PC-9 (cell line): ENCODE measurements at regions not wholly inside any gene's neighbourhood (a gene's known extent, or its start where the extent isn't known, plus 50 kb on each side); places are given as distances from the start of the nearest gene placed in this dataset.

Experiments
- BruUV-seq: library from RNA; stranded (reverse); fragments of 400-500 nt; replicated peaks from 2 replicates; lab custom pipeline; 2021; lab: Mats Ljungman, UMichigan
- CTCF ChIA-PET: fragments of 300-600 bp; sonication (Branson Sonifier 250); formaldehyde crosslinking; loops from one replicate; lab custom pipeline; 2022; ENCODE audit warnings: antibody characterized with exemption; lab: Charles Lee
- POLR2A ChIA-PET: fragments of 300-600 bp; sonication (Branson Sonifier 250); formaldehyde crosslinking; loops from one replicate; lab custom pipeline; 2022; ENCODE audit warnings: antibody characterized with exemption; ENCODE audit not compliant: unreplicated experiment; lab: Charles Lee
- DNase-seq, 2 experiments: peaks; one replicate each; pipeline versions ENCODE4 v3.0.0 to v3.0.0-alpha.2; 2015 to 2022; ENCODE audit warnings: mixed read lengths in 1 of 2
- H2AFZ ChIP-seq: fragments of 200-600 bp; sonication (generic); 2 replicates; pipeline ENCODE4 v1.8.1; 2017; ENCODE audit warnings: antibody characterized with exemption
- H3F3A ChIP-seq: fragments of 200-600 bp; sonication (generic); 2 replicates; pipeline ENCODE4 v1.8.1; 2017; ENCODE audit warnings: antibody characterized with exemption, mild to moderate bottlenecking, low read depth; ENCODE audit not compliant: insufficient read depth
- H3K27ac ChIP-seq: fragments of 200-600 bp; sonication (generic); 2 replicates; pipeline ENCODE4 v1.6.1; 2016; ENCODE audit warnings: mixed run types
- H3K27me3 ChIP-seq: fragments of 200-600 bp; sonication (generic); 2 replicates; pipeline ENCODE4 v1.6.1; 2016; ENCODE audit warnings: low read depth, mixed run types; ENCODE audit not compliant: insufficient read depth
- H3K36me3 ChIP-seq: fragments of 200-600 bp; sonication (generic); 2 replicates; pipeline ENCODE4 v1.6.1; 2016; ENCODE audit warnings: low read depth, mixed run types
- H3K4me1 ChIP-seq: fragments of 200-600 bp; sonication (generic); replicated peaks from 2 replicates; pipeline ENCODE4 v1.6.1; 2016; ENCODE audit warnings: mixed run types; ENCODE audit not compliant: insufficient read depth
- H3K4me2 ChIP-seq: fragments of 200-600 bp; sonication (generic); 2 replicates; pipeline ENCODE4 v1.6.1; 2017; ENCODE audit warnings: mixed run types
- H3K4me3 ChIP-seq: fragments of 200-600 bp; sonication (generic); 2 replicates; pipeline ENCODE4 v1.6.1; 2016; ENCODE audit warnings: mixed run types
- H3K79me2 ChIP-seq: fragments of 200-600 bp; sonication (generic); 2 replicates; pipeline ENCODE4 v1.6.1; 2017; ENCODE audit warnings: low read depth, mixed run types
- H3K9me2 ChIP-seq: fragments of 200-600 bp; sonication (generic); 2 replicates; pipeline ENCODE4 v1.8.1; 2017; ENCODE audit warnings: mild to moderate bottlenecking; ENCODE audit not compliant: insufficient read depth
- H3K9me3 ChIP-seq: fragments of 200-600 bp; sonication (generic); 2 replicates; pipeline ENCODE4 v1.8.1; 2016; ENCODE audit warnings: low read depth; ENCODE audit not compliant: insufficient read depth
- H4K20me1 ChIP-seq: fragments of 200-600 bp; sonication (generic); 2 replicates; pipeline ENCODE4 v1.8.1; 2017; ENCODE audit not compliant: insufficient read depth
- CTCF ChIP-seq: fragments of 200-600 bp; sonication (generic); conservative IDR thresholded peaks from 2 replicates; pipeline ENCODE4 v1.6.1; 2017; ENCODE audit warnings: mixed run types, antibody characterized with exemption, mild to moderate bottlenecking, moderate library complexity
- EZH2 ChIP-seq: fragments of 200-600 bp; sonication (generic); IDR thresholded peaks from 2 replicates; pipeline ENCODE4 v1.8.0; 2017; ENCODE audit warnings: antibody characterized with exemption, low read depth
- intact Hi-C: fragments of 100-400 bp; cut with micrococcal nuclease; formaldehyde crosslinking; loops from one replicate; pipeline ENCODE4 v1.10.0; 2022; ENCODE audit not compliant: unreplicated experiment

- CTCF ChIA-PET, result no interaction called here
These were observed 543.7 kb downstream of the XIRP2 start for GRCh38 chr2:167431949-167432348.

GRCh38 chr2:167430447-167430846 lies 542.2 kb downstream of the XIRP2 start:
- Histone ChIP-seq H3K4me3 (no peak overlapping the region), H3K4me1 (no peaks in the 10 kb centered on the region), H3K36me3 (no peaks in the 10 kb centered on the region), H3K4me2 (no peak overlapping the region), H2AFZ (no peak overlapping the region), H3K9me2 (no peaks in the 10 kb centered on the region), H3K27ac (no peak overlapping the region), H3K79me2 (no peaks in the 10 kb centered on the region), H3F3A (no peaks in the 10 kb centered on the region), H3K27me3 (no peaks in the 10 kb centered on the region), H3K9me3 (no peaks in the 10 kb centered on the region), H4K20me1 (no peaks in the 10 kb centered on the region)
- no TSS peak for BruUV-seq
- ChIA-PET POLR2A (no interaction called here), CTCF (no interaction called here)
- DNase-seq, result no peak
- intact Hi-C loops, result no loop called here
- no peak for TF ChIP-seq EZH2
- no peak for TF ChIP-seq CTCF

More at GRCh38 chr2:167431949-167432348, 543.7 kb downstream of the XIRP2 start:
- Histone ChIP-seq H3K4me2 (no peak overlapping the region), H3K27ac (no peak overlapping the region), H2AFZ (no peak overlapping the region), H3K4me1 (no peaks in the 10 kb centered on the region), H3K27me3 (no peaks in the 10 kb centered on the region), H4K20me1 (no peaks in the 10 kb centered on the region), H3K36me3 (no peaks in the 10 kb centered on the region), H3K4me3 (no peak overlapping the region), H3F3A (no peaks in the 10 kb centered on the region), H3K9me3 (no peaks in the 10 kb centered on the region), H3K9me2 (no peaks in the 10 kb centered on the region), H3K79me2 (no peaks in the 10 kb centered on the region)
- no peak for TF ChIP-seq CTCF
- no peak for TF ChIP-seq EZH2
- no peak for DNase-seq
- intact Hi-C loops, result no loop called here
- BruUV-seq, result no TSS peak
- POLR2A ChIA-PET, result no interaction called here

- no peak for TF ChIP-seq CTCF
- TF ChIP-seq EZH2, result no peak
- Histone ChIP-seq H3K4me2 (no peak overlapping the region), H2AFZ (no peak overlapping the region), H3K9me2 (no peaks in the 10 kb centered on the region), H4K20me1 (no peaks in the 10 kb centered on the region), H3K4me1 (no peaks in the 10 kb centered on the region), H3K27ac (no peak overlapping the region), H3F3A (no peaks in the 10 kb centered on the region), H3K9me3 (no peaks in the 10 kb centered on the region), H3K27me3 (no peaks in the 10 kb centered on the region), H3K4me3 (no peak overlapping the region), H3K36me3 (no peaks in the 10 kb centered on the region), H3K79me2 (no peaks in the 10 kb centered on the region)
- BruUV-seq, result no TSS peak
- intact Hi-C loops, result no loop called here
- no peak for DNase-seq
- ChIA-PET CTCF (no interaction called here), POLR2A (no interaction called here)
These were observed 536.8 kb downstream of the XIRP2 start for GRCh38 chr2:167424803-167425755.
